GDM1 (cell line): ENCODE measurements at regions not wholly inside any gene's neighbourhood (a gene's known extent, or its start where the extent isn't known, plus 50 kb on each side); places are given as distances from the start of the nearest gene placed in this dataset.
"Not testable (repeated sequence)": the region's sequence is repeated elsewhere in the genome, so short reads cannot be mapped to it uniquely, and the experiment has no call there.

Experiments
- DNase-seq: peaks from one replicate; lab custom pipeline; 2025; lab: John Stamatoyannopoulos, UW

DNA sequence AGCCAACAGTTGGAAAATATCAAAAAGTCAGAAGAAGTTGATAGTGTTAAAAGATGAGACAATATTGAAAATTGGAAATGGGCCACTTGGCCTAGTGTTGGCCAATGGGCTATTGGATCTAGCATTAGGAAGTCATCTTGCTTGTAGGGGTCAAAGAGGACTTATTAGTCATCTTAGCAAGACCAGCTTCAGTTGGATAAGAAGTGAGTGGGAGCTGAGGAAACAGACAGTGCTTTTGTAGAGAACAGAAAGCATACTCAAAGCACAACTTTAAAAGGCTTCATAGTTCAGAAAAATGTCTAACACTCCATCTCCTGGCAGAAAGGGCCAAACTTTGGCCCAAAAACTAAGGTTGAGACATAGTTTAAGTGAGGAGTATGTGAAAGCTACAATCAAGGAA, 139.9 kb upstream of the PKN2 start:
- no peak for DNase-seq

DNA sequence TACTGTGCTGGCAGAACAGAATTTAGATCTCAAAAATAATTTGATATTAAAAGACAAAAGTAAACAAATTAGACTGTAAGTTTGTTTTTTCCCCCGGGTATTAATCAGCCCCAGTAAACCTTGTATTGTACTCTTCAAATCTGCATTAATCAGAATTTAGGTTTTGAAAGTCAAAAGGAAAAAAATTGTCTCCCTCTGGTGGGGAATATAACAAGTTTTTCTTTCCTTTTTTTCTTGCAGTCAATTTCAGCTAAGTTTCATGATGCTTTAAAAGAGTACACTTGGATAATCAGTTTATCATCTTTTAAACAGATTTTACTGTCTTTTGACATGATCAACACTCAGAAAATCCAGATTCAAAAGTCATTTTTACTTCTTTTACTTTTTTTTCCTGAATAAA, 134.5 kb upstream of the PKN2 start:
- no peak for DNase-seq

DNA sequence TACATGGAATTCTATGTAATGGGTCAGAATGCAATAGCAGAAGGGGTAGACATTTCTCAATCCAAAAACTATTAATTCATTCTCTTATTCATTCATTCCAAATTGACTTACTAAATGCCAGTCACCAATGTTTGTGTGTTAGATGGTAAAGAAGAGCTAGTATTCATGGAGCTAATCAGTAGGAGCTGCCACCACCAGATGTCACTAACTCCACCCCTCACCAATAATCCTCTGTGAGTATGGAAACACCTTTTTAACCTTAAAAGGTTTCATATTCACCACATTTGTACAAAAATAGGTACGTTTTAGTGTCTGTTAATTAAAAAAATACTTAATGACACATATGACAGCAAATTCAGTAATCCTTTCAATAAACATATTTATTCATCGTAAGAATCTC, 131.8 kb upstream of the PKN2 start:
- no peak for DNase-seq

DNA sequence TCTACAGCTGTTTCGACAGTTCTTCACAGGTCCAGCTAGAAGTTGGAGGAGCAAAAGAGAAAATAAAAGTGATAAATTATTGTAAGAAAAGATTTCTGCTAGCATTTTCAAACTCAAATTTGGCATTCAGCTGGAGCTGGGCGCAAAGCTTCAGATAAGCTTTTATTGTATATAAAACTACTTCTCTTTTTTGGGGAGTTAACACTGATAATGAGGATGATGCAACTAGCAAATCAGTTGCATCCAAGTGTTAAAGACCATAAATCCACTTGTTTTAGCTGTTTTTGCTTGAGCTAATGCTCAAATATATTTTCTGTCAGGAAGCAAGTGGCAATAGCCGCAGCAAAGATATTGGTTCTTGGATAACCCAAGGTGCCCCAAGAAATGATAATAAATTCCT, 127.1 kb upstream of the PKN2 start:
- no peak for DNase-seq

DNA sequence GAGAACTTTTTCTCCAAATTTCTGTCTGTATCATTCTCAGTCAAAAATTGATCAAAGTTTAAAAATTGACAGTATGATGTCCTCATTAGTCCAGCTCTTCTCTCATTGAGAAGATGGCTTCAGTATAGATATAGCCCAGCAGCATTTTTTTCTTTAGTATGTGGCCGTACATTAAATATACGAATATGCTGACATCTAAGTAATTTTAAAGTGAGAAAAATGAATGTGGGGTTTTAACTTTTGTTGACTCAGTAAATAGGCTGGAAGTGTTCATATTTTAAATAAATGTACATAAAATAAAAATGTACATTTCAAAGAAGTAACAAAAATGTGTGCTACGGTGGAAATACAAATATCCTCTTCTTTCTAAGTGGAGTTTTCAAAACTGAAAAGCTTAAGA, 123.5 kb upstream of the PKN2 start:
- DNase-seq: no peak

DNA sequence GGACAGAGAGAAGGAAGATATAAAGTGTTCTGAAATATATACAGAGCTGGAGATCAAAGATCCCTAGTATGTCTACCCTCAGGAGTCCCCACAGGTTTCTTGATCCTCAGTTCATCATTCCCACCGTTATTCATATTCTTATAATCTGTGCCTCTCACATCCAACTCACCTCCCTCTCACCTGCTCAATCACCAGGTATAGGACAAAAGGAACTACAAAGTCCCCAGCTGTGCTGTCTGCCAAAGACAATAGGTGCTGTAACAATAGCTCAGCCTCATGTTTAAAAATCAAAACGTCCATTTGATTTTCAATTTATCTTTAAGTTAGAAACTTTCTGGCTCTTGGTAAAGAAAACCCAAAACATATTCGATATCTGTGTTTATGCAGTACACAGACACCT, 121.1 kb upstream of the PKN2 start:
- DNase-seq: no peak

DNA sequence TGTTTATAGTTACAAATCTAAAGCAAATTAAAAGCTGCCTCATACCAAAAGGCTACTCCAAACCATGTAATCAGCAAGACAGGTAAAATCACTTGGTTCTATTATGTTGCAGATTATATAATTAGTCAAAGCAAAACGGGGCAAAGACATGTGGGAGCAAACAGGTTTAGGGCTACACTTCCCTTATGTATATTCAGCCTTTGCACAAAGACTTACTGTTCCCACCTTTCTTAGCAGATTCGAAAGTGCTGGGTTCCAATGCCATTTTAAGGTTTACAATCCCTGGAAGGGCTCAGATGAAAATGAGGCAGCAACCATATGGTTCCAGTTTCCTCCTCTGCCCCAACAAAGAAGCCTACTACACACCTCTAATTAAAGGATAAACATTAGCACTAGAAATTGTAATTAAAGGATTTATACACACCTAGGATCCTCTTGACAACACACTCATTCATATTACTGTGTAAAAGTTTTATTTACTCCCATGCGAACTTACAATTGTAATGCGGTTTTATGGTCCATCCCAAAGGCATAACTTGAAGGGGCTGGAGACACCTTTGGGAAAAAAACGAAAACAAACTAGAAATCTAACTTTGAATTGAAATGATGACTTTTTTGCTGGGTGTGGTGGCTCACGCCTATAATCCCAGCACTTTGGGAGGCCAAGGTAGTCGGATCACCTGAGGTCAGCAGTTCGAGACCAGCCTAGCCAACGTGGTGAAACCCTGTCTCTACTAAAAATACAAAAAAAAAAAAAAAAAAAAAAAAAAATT, 117.3 kb upstream of the PKN2 start:
- DNase-seq: no peak

DNA sequence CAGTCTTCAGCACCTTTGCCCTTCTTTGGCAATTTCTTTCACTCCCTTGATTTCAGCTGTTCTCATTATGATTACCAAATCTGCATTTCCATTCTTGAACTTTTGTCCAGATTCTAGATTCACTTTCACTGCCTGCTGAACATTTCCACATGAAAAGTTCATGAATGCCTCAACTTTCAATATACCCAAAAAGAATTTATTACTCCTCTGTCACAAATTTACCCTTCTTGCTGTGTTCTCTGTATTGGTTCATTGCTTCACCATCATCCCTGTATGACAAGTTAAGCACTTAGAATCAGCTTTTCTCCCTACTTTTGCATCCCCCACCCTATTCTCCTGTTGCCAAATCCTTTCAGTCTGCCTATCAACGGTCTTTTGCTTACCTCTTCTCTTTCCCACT, 112.6 kb upstream of the PKN2 start:
- no peak for DNase-seq

DNA sequence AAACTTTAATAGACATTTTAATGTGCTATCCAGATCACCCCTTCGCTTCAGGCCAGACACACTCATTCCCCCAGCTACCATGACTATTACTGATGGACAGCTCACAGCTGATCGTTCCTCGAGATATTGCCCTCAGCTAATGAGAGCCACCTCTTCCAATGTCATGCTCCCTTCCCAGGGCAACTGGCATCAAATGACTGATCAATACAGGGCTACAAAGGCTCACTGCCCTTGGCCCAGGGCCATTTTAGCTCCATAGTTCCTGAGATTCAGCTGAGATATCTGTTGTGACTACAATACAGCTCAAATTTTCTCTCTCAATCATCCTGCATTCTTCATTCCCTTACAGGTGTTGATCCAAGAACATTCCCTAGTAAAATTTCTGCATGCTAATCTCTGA, 104.5 kb upstream of the PKN2 start:
- no peak for DNase-seq

DNA sequence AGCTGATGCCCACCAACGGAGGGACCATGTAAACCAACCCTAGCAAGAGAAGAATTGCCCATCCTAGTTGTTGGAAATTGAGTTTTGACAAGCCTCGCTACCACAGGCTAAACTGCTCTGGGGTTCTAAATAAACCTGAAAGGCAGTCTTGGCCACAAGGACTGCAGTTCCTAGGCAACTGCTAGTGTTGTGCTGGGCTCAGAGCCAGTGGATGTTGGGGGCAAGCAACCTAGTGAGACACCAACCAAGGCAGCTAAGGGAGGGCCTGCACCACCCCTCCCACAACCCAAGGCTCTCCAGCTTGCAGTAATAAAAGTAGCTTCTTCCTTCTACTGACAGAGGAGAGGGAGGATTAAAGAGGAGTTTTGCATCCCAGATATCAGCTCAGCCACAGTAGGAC, 102.4 kb upstream of the PKN2 start:
- DNase-seq: no peak

DNA sequence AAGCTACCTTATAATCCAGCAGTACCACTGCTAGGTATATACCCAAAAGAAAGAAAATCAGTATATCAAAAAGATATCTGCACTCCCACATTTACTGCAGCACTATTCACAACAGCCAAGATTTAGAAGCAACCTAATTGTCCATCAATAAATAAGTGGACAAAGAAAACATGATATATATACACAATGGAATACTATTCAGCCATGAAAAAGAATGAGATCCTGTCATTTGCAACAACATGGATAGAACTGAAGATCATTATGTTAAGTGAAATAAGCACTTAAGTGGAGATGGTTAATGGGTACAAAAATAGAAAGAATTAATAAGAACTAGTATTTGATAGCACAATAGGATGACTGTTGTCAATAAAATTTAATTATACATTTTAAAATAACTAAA, 90.7 kb upstream of the PKN2 start:
- no peak for DNase-seq

DNA sequence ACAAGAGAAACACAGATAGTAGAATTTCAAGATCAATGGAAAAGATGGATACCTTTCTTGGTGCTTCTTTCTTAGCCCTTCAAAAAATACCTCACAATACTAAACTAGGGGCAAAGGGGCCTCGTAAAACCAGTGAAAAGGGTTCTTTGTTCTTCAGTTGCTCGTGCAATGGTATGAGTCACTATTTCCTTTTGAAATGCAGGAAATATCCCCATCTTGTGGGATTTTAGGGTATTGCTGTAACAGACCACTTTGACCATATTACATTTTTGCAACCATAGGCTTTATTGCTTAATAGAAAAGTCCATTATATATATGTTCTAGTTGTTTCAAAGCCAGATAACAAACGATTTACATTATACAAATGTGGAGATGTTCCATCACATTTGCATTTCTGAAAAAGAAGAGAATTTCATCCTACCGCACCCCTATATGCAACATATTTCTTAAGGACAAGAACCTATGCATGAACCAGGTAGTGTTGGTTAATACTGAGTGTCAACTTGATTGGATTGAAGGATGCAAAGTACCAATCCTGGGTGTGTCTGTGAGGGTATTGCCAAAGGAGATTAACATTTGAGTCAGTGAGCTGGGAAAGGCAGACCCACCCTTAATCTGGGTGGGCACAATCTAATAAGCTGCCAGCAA, 88.6 kb upstream of the PKN2 start:
- DNase-seq: peak; percentile 7

DNA sequence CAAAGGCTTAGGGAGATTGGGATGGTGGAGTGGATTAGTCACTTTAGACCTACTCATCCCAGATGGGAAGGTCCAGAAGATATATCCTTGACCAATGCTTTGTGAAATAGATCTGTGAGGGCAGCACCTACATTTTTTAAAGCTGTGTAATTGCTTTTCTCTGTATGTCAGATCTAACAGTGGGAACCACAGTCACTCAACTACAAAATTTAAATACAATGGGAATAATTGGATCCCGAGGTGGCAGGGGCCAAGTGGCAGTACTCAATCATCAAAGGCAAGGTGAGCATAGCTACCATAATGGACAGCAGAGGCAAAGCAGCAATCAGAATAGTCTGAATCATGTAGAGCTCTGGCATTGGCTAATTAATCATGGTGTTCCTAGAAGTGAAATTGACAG, 86.1 kb upstream of the PKN2 start:
- not testable (repeated sequence) for DNase-seq

DNA sequence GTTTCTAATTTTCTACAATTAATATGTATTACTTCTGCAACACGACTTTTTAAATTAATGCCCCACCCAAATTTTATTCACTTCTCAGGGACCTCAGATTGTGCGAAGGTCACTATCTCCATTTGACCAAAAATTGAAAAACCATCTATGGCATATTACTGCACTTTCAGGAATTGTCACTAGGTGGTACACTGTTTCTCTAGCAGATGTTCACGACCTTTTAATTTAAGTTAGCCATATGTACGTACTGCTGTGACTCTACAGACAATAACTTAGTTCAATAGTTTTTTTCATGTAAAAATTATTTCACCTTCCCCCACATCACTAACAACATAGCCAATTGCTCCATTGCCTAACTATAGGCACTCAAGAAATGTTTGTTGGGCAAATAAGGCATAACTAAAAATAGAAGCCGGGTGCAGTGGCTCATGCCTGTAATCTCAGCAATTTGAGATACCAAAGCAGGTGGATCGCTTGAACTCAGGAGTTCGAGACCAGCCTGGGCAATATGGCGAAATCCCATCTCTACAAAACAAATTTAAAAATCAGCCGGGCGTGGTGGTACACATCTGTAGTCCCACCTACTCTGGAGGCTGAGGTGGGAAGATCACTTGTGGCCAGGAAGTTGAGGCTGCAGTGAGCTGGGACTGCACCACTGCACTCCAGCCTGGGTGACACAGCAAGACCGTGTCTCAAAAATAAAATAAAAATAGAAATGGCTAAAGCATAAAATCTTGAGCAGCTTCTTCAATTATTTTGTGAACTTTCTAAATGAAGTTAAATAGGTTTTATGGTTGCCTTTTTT, 75.7 kb upstream of the PKN2 start:
- no peak for DNase-seq

DNA sequence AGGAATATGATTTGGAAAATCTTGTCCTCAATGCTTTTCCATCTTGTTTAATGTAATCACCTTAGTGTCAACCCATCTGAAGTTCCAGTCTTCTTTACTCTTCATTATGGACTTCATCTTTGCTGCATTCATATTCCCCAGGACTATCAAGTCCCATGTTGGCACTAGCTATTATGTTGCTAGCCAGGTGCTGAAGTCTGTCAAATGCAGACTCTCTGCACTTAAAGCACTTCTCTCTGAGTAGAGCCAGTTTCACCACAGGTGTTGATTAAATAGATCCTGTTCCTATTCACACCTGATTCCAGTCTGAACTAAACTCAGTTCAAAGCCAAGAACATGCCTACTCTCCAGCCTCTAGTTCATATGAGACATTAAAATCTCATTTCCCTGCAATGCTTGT, 75.0 kb upstream of the PKN2 start:
- DNase-seq: no peak

DNA sequence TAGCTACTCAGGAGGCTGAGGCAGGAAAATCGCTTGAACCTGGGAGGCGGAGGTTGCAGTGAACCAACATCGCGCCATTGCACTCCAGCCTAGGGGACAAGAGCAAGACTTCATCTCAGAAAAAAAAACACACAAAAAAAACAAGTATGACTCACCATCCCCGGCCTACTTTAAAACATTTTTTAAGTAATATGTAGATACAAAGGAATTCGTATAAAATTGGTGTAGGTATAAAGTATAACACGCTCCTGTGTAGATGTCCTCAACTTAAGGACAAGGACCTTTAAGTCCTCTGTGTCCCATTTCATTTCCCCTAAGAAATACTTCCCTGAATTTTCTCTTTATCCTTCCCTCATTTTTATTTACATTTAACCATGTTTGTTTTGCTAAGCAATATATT, 73.4 kb upstream of the PKN2 start:
- no peak for DNase-seq

DNA sequence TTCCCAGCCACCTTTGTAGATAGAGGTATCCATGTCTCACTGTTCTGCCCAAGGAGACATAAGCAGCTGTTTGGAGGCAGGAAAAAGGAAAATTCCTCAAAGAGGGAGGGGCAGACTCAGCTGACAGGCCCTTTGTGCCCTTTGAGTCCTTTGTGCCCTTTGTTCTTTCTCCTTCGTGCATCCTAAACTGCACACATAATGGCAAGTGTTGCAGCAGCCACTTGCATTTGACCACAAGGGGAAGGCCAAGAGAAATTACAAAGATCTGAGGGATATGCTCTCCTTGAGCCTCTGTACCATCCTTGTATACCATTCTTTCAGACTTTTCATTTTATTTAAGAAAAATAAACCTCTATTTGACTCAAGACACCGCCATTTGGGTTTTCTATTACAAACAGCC, 71.8 kb upstream of the PKN2 start:
- DNase-seq: no peak

DNA sequence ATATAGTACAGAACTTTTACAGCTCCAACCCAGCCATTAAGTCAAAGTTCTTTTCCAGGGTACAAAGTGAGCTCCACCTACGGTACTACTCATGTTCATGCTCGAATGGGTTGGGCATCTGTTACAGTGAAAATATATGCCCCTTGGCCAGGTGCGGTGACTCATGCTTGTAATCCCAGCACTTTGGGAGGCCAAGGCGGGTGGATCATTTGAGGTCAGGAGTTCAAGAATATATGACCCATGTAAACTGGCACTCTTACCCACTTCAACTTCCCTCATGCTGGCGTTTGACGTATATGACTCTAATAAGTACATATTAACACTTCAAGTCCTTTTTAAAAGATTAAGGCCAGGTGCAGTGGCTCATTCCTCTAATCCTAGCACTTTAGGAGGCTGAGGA, 71.3 kb upstream of the PKN2 start:
- DNase-seq: no peak

DNA sequence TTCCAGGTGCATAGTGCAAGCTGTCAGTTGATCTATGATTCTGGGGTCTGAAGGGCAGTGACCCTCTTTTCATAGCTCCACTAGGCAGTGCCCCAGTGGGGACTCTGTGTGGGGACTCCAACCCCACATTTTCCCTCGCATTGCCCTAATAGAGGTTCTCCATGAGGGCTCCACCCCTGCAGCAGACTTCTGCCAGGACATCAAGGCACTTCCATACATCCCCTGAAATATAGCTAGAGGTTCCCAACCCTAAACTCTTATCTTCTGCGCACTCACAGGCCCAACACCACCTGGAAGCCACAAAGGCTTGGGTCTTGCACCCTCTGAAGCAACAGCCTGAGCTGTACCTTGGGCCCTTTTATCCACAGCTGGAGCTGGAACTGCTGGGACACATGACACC, 65.7 kb upstream of the PKN2 start:
- DNase-seq: no peak

DNA sequence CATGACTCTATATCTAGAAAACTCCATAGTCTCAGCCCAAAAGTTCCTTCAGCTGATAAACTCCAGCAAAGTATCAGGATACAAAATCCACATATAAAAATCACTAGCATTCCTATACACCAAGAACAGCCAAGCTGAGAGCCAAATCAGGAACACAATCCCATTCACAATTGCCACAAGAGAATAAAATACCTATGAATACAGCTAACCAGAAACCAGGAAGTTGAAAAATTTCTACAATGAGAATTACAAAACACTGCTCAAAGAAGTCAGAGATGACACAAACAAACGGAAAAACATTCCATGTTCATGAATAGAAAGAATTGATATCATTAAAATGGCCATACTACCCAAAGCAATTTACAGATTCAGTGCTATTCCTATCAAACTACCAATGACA, 61.0 kb upstream of the PKN2 start:
- DNase-seq: not testable (repeated sequence)
